ENCODE measurements at regions not wholly inside any gene's neighbourhood (a gene's known extent, or its start where the extent isn't known, plus 50 kb on each side); places are given as distances from the start of the nearest gene placed in this dataset.

DNA sequence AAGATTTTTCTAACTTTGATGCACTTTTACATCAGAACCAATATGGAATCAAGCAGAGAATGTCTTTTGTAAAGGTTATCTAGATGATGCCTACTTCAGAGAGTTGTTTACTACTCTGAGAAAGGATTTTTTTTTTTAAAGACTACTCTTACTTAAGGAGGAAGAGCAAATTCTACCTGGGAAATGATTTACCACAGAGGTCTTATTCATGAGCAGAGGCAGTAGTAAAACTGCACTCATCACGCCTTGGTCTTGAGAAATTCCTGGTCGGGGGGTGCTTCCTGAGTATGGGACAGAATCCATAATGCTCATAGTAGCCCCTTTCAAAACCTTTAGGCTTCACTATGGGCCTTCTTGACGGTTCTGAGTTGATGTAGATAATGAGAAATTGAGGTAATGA lies 241.8 kb upstream of the PREP start:
- H4K20me1 ChIP-seq (ENCODE audit: control insufficient read depth, insufficient read depth, low read length, poor library complexity, severe bottlenecking) = no peaks in the 10 kb centered on the region
- Mint-ChIP-seq H3K27ac (no peak overlapping the region), H3K4me3 (no peak overlapping the region), H3K27me3 (peaks cover 12% of the 10 kb centered on the region), H3K9me3 (ENCODE audit: insufficient read depth) (no peaks in the 10 kb centered on the region), H3K4me1 (peaks cover 4% of the 10 kb centered on the region)
- H3K4me2 ChIP-seq (replicated peaks; ENCODE audit: low read depth, low read length, poor library complexity, severe bottlenecking) = no peak overlapping the region
- DNase-seq (no peak), ATAC-seq (ENCODE audit: low read depth) (no peak)
- WGBS (ENCODE audit: insufficient coverage) = 80% methylated on average over 1 of the region's 3 CpGs
- H3K4me3 ChIP-seq (ENCODE audit: control extremely low read depth in 1 of 5, extremely low read depth in 1 of 5, insufficient read depth in 1 of 5, low read depth in 2 of 5, low read length in 4 of 5) = no peak overlapping the region
- TF ChIP-seq, protein P1, sequence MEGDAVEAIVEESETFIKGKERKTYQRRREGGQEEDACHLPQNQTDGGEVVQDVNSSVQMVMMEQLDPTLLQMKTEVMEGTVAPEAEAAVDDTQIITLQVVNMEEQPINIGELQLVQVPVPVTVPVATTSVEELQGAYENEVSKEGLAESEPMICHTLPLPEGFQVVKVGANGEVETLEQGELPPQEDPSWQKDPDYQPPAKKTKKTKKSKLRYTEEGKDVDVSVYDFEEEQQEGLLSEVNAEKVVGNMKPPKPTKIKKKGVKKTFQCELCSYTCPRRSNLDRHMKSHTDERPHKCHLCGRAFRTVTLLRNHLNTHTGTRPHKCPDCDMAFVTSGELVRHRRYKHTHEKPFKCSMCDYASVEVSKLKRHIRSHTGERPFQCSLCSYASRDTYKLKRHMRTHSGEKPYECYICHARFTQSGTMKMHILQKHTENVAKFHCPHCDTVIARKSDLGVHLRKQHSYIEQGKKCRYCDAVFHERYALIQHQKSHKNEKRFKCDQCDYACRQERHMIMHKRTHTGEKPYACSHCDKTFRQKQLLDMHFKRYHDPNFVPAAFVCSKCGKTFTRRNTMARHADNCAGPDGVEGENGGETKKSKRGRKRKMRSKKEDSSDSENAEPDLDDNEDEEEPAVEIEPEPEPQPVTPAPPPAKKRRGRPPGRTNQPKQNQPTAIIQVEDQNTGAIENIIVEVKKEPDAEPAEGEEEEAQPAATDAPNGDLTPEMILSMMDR (IDR thresholded peaks at IDR 0.05) = no peak
- TF ChIP-seq EZH2 (IDR thresholded peaks at IDR 0.05; ENCODE audit: borderline replicate concordance, insufficient read depth, low read depth, low read length, poor library complexity, severe bottlenecking) = no peak
- no peak overlapping the region for H3K9ac ChIP-seq (ENCODE audit: low read length)
- H3K27me3 ChIP-seq (replicated peaks in 1 of 4; ENCODE audit: control extremely low read depth in 1 of 4, control insufficient read depth in 3 of 4, insufficient read depth in 4 of 4, low read length in 3 of 4) = no peaks in the 10 kb centered on the region
- peaks cover 0 to 8% of the 10 kb centered on the region in 2 donors for H3K4me1 ChIP-seq (ENCODE audit: control insufficient read depth in 2 of 2, insufficient read depth in 2 of 2, low read length in 2 of 2)
- no peak overlapping the region for H2AFZ ChIP-seq (ENCODE audit: insufficient read depth, low read depth, low read length, poor library complexity, severe bottlenecking)
- no peaks in the 10 kb centered on the region for H3K79me2 ChIP-seq (ENCODE audit: control insufficient read depth, insufficient read depth, low read length)
- ChIA-PET CTCF (no interaction called here), POLR2A (no interaction called here)
- no peaks in the 10 kb centered on the region for H3K9me3 ChIP-seq (ENCODE audit: control extremely low read depth in 1 of 3, control insufficient read depth in 2 of 3, insufficient read depth in 1 of 3, low read length in 2 of 3)
- intact Hi-C loops (cut with micrococcal nuclease) = no loop called here
- H3K36me3 ChIP-seq (replicated peaks in 1 of 2; ENCODE audit: control extremely low read depth in 1 of 2, control insufficient read depth in 1 of 2, extremely low read depth in 1 of 2, insufficient read depth in 2 of 2, low read length in 1 of 2) = no peaks in the 10 kb centered on the region
- no peak overlapping the region for H3K27ac ChIP-seq (ENCODE audit: low read length in 2 of 2)

DNA sequence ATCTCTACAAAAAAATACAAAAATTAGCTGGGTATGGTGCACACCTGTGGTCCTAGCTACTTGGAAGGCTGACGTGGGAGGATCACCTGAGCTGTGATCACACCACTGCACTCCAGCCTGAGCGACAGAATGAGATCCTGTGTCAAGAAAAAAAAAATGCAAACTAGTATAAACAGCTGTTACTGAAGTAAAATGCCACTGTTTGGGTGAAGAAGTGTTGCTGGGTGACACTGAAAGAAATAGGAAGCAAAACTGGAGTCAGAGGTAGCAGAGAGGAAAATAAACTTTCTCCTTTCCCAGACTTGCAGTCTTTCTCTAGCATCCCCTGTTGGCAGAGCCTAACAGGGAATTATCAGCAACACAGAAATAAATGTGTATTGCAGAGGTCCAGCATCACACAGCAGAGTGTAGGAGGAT lies 241.2 kb upstream of the PREP start:
- Mint-ChIP-seq H3K27ac (no peak overlapping the region), H3K4me3 (no peak overlapping the region), H3K4me1 (peaks cover 4% of the 10 kb centered on the region), H3K27me3 (peaks cover 12% of the 10 kb centered on the region), H3K9me3 (ENCODE audit: insufficient read depth) (no peaks in the 10 kb centered on the region)
- DNase-seq (peak; percentile 11), ATAC-seq (ENCODE audit: low read depth) (no peak)
- peaks cover 0 to 8% of the 10 kb centered on the region in 2 donors for H3K4me1 ChIP-seq (ENCODE audit: control insufficient read depth in 2 of 2, insufficient read depth in 2 of 2, low read length in 2 of 2)
- no peaks in the 10 kb centered on the region for H3K27me3 ChIP-seq (replicated peaks in 1 of 4; ENCODE audit: control extremely low read depth in 1 of 4, control insufficient read depth in 3 of 4, insufficient read depth in 4 of 4, low read length in 3 of 4)
- no peaks in the 10 kb centered on the region for H4K20me1 ChIP-seq (ENCODE audit: control insufficient read depth, insufficient read depth, low read length, poor library complexity, severe bottlenecking)
- no peaks in the 10 kb centered on the region for H3K9me3 ChIP-seq (ENCODE audit: control extremely low read depth in 1 of 3, control insufficient read depth in 2 of 3, insufficient read depth in 1 of 3, low read length in 2 of 3)
- CTCF ChIA-PET = no interaction called here
- no peaks in the 10 kb centered on the region for H3K79me2 ChIP-seq (ENCODE audit: control insufficient read depth, insufficient read depth, low read length)
- H3K4me3 ChIP-seq (ENCODE audit: control extremely low read depth in 1 of 5, extremely low read depth in 1 of 5, insufficient read depth in 1 of 5, low read depth in 2 of 5, low read length in 4 of 5) = no peak overlapping the region
- intact Hi-C loops (cut with micrococcal nuclease) = no loop called here
- POLR2A ChIA-PET = no interaction called here
- H3K4me2 ChIP-seq (replicated peaks; ENCODE audit: low read depth, low read length, poor library complexity, severe bottlenecking) = no peak overlapping the region
- TF ChIP-seq EZH2 (IDR thresholded peaks at IDR 0.05; ENCODE audit: borderline replicate concordance, insufficient read depth, low read depth, low read length, poor library complexity, severe bottlenecking) = no peak
- TF ChIP-seq, protein P1 (IDR thresholded peaks at IDR 0.05) = no peak
- no peak overlapping the region for H2AFZ ChIP-seq (ENCODE audit: insufficient read depth, low read depth, low read length, poor library complexity, severe bottlenecking)
- no peaks in the 10 kb centered on the region for H3K36me3 ChIP-seq (replicated peaks in 1 of 2; ENCODE audit: control extremely low read depth in 1 of 2, control insufficient read depth in 1 of 2, extremely low read depth in 1 of 2, insufficient read depth in 2 of 2, low read length in 1 of 2)
- no peak overlapping the region for H3K9ac ChIP-seq (ENCODE audit: low read length)
- H3K27ac ChIP-seq (ENCODE audit: low read length in 2 of 2) = no peak overlapping the region
- no CpG with 5 or more reads among the region's 2 CpGs for WGBS (ENCODE audit: insufficient coverage)
